ENCODE measurements at regions not wholly inside any gene's neighbourhood (a gene's known extent, or its start where the extent isn't known, plus 50 kb on each side); places are given as distances from the start of the nearest gene placed in this dataset.

GRCh38 chr20:56718816-56719215 lies 89.7 kb downstream of the TFAP2C start:
- H3K36me3 Mint-ChIP-seq (ENCODE audit: insufficient read depth, unreplicated experiment): no peaks in the 10 kb centered on the region
- peaks cover 41% of the 10 kb centered on the region for H3K27me3 Mint-ChIP-seq (ENCODE audit: unreplicated experiment)
- no TSS peak for BruUV-seq (replicated peaks)
- DNase-seq: no peak
- H3K27ac Mint-ChIP-seq (ENCODE audit: unreplicated experiment): no peak overlapping the region
- H3K9me3 Mint-ChIP-seq (ENCODE audit: low read depth, unreplicated experiment): no peaks in the 10 kb centered on the region
- H3K4me1 Mint-ChIP-seq (ENCODE audit: low read depth, unreplicated experiment): no peaks in the 10 kb centered on the region
- CTCF ChIA-PET: no interaction called here
- no peak overlapping the region for H3K4me3 Mint-ChIP-seq (ENCODE audit: low read depth, unreplicated experiment)
- no peak for TF ChIP-seq CTCF (IDR thresholded peaks at IDR 0.05; ENCODE audit: unreplicated experiment)
- intact Hi-C loops (cut with micrococcal nuclease; ENCODE audit: unreplicated experiment): no loop called here

GRCh38 chr20:56720620-56721213 lies 91.6 kb downstream of the TFAP2C start:
- Mint-ChIP-seq H3K27me3 (ENCODE audit: unreplicated experiment) (peaks cover 25% of the 10 kb centered on the region), H3K27ac (ENCODE audit: unreplicated experiment) (no peak overlapping the region), H3K9me3 (ENCODE audit: low read depth, unreplicated experiment) (no peaks in the 10 kb centered on the region), H3K4me3 (ENCODE audit: low read depth, unreplicated experiment) (no peak overlapping the region), H3K36me3 (ENCODE audit: insufficient read depth, unreplicated experiment) (no peaks in the 10 kb centered on the region), H3K4me1 (ENCODE audit: low read depth, unreplicated experiment) (no peaks in the 10 kb centered on the region)
- CTCF ChIA-PET: no interaction called here
- BruUV-seq (replicated peaks): no TSS peak
- intact Hi-C loops (cut with micrococcal nuclease; ENCODE audit: unreplicated experiment): no loop called here
- no peak for TF ChIP-seq CTCF (IDR thresholded peaks at IDR 0.05; ENCODE audit: unreplicated experiment)
- DNase-seq: no peak

GRCh38 chr20:56722042-56722441 lies 92.9 kb downstream of the TFAP2C start:
- Mint-ChIP-seq H3K27ac (ENCODE audit: unreplicated experiment) (no peak overlapping the region), H3K4me1 (ENCODE audit: low read depth, unreplicated experiment) (no peaks in the 10 kb centered on the region), H3K4me3 (ENCODE audit: low read depth, unreplicated experiment) (no peak overlapping the region), H3K36me3 (ENCODE audit: insufficient read depth, unreplicated experiment) (no peaks in the 10 kb centered on the region), H3K9me3 (ENCODE audit: low read depth, unreplicated experiment) (no peaks in the 10 kb centered on the region), H3K27me3 (ENCODE audit: unreplicated experiment) (peaks cover 16% of the 10 kb centered on the region)
- no peak for DNase-seq
- no peak for TF ChIP-seq CTCF (IDR thresholded peaks at IDR 0.05; ENCODE audit: unreplicated experiment)
- CTCF ChIA-PET: interaction anchor here (0.5 kb wide), 1 partner anchor 1433 kb away, joined by 3 read pairs; no protein-coding TSS in a partner anchor
- no TSS peak for BruUV-seq (replicated peaks)
- intact Hi-C loops (cut with micrococcal nuclease; ENCODE audit: unreplicated experiment): no loop called here

- TF ChIP-seq CTCF (IDR thresholded peaks at IDR 0.05; ENCODE audit: unreplicated experiment): no peak
- BruUV-seq (replicated peaks): no TSS peak
- intact Hi-C loops (cut with micrococcal nuclease; ENCODE audit: unreplicated experiment): no loop called here
- Mint-ChIP-seq H3K9me3 (ENCODE audit: low read depth, unreplicated experiment) (no peaks in the 10 kb centered on the region), H3K4me3 (ENCODE audit: low read depth, unreplicated experiment) (no peak overlapping the region), H3K36me3 (ENCODE audit: insufficient read depth, unreplicated experiment) (no peaks in the 10 kb centered on the region), H3K4me1 (ENCODE audit: low read depth, unreplicated experiment) (no peaks in the 10 kb centered on the region), H3K27me3 (ENCODE audit: unreplicated experiment) (peaks cover 26% of the 10 kb centered on the region), H3K27ac (ENCODE audit: unreplicated experiment) (no peak overlapping the region)
- CTCF ChIA-PET: no interaction called here
- DNase-seq: no peak
Observed at GRCh38 chr20:56723331-56723730, 94.2 kb downstream of the TFAP2C start.
